PC-9 (cell line): ENCODE measurements at regions not wholly inside any gene's neighbourhood (a gene's known extent, or its start where the extent isn't known, plus 50 kb on each side); places are given as distances from the start of the nearest gene placed in this dataset.

ENCODE experiments used
- BruUV-seq: library from RNA; stranded (reverse); fragments of 400-500 nt; replicated peaks from 2 replicates; lab custom pipeline; 2021; lab: Mats Ljungman, UMichigan
- CTCF ChIA-PET: fragments of 300-600 bp; sonication (Branson Sonifier 250); formaldehyde crosslinking; loops from one replicate; lab custom pipeline; 2022; ENCODE audit warnings: antibody characterized with exemption; lab: Charles Lee
- POLR2A ChIA-PET: fragments of 300-600 bp; sonication (Branson Sonifier 250); formaldehyde crosslinking; loops from one replicate; lab custom pipeline; 2022; ENCODE audit warnings: antibody characterized with exemption; ENCODE audit not compliant: unreplicated experiment; lab: Charles Lee
- DNase-seq, 2 experiments: peaks; one replicate each; pipeline versions ENCODE4 v3.0.0 to v3.0.0-alpha.2; 2015 to 2022; ENCODE audit warnings: mixed read lengths in 1 of 2
- H2AFZ ChIP-seq: fragments of 200-600 bp; sonication (generic); 2 replicates; pipeline ENCODE4 v1.8.1; 2017; ENCODE audit warnings: antibody characterized with exemption
- H3F3A ChIP-seq: fragments of 200-600 bp; sonication (generic); 2 replicates; pipeline ENCODE4 v1.8.1; 2017; ENCODE audit warnings: antibody characterized with exemption, mild to moderate bottlenecking, low read depth; ENCODE audit not compliant: insufficient read depth
- H3K27ac ChIP-seq: fragments of 200-600 bp; sonication (generic); 2 replicates; pipeline ENCODE4 v1.6.1; 2016; ENCODE audit warnings: mixed run types
- H3K27me3 ChIP-seq: fragments of 200-600 bp; sonication (generic); 2 replicates; pipeline ENCODE4 v1.6.1; 2016; ENCODE audit warnings: low read depth, mixed run types; ENCODE audit not compliant: insufficient read depth
- H3K36me3 ChIP-seq: fragments of 200-600 bp; sonication (generic); 2 replicates; pipeline ENCODE4 v1.6.1; 2016; ENCODE audit warnings: low read depth, mixed run types
- H3K4me1 ChIP-seq: fragments of 200-600 bp; sonication (generic); replicated peaks from 2 replicates; pipeline ENCODE4 v1.6.1; 2016; ENCODE audit warnings: mixed run types; ENCODE audit not compliant: insufficient read depth
- H3K4me2 ChIP-seq: fragments of 200-600 bp; sonication (generic); 2 replicates; pipeline ENCODE4 v1.6.1; 2017; ENCODE audit warnings: mixed run types
- H3K4me3 ChIP-seq: fragments of 200-600 bp; sonication (generic); 2 replicates; pipeline ENCODE4 v1.6.1; 2016; ENCODE audit warnings: mixed run types
- H3K79me2 ChIP-seq: fragments of 200-600 bp; sonication (generic); 2 replicates; pipeline ENCODE4 v1.6.1; 2017; ENCODE audit warnings: low read depth, mixed run types
- H3K9me2 ChIP-seq: fragments of 200-600 bp; sonication (generic); 2 replicates; pipeline ENCODE4 v1.8.1; 2017; ENCODE audit warnings: mild to moderate bottlenecking; ENCODE audit not compliant: insufficient read depth
- H3K9me3 ChIP-seq: fragments of 200-600 bp; sonication (generic); 2 replicates; pipeline ENCODE4 v1.8.1; 2016; ENCODE audit warnings: low read depth; ENCODE audit not compliant: insufficient read depth
- H4K20me1 ChIP-seq: fragments of 200-600 bp; sonication (generic); 2 replicates; pipeline ENCODE4 v1.8.1; 2017; ENCODE audit not compliant: insufficient read depth
- CTCF ChIP-seq: fragments of 200-600 bp; sonication (generic); conservative IDR thresholded peaks from 2 replicates; pipeline ENCODE4 v1.6.1; 2017; ENCODE audit warnings: mixed run types, antibody characterized with exemption, mild to moderate bottlenecking, moderate library complexity
- EZH2 ChIP-seq: fragments of 200-600 bp; sonication (generic); IDR thresholded peaks from 2 replicates; pipeline ENCODE4 v1.8.0; 2017; ENCODE audit warnings: antibody characterized with exemption, low read depth
- intact Hi-C: fragments of 100-400 bp; cut with micrococcal nuclease; formaldehyde crosslinking; loops from one replicate; pipeline ENCODE4 v1.10.0; 2022; ENCODE audit not compliant: unreplicated experiment

- Histone ChIP-seq H3K9me2 (no peaks in the 10 kb centered on the region), H4K20me1 (no peaks in the 10 kb centered on the region), H3K9me3 (peaks cover 6% of the 10 kb centered on the region; the same call in 1 of the 2 replicates), H2AFZ (no peak overlapping the region), H3K4me3 (peak overlapping the region; percentile 2; the same call in 1 of the 2 replicates), H3K27me3 (no peaks in the 10 kb centered on the region), H3K4me1 (peaks cover 71% of the 10 kb centered on the region), H3K79me2 (no peaks in the 10 kb centered on the region), H3K36me3 (no peaks in the 10 kb centered on the region), H3F3A (peaks cover 51% of the 10 kb centered on the region), H3K4me2 (peak overlapping the region; percentile 67), H3K27ac (peak overlapping the region; percentile 98)
- peak in 1 of 2 experiments; percentile 59 for DNase-seq
- intact Hi-C loops = no loop called here
- ChIA-PET POLR2A (interaction anchor here (0.5 to 1.6 kb wide), 4 partner anchors 38 to 372 kb away, joined by 3 to 9 read pairs (median 5); no protein-coding TSS in a partner anchor), CTCF (interaction anchor here (0.6 to 1.4 kb wide), 2 partner anchors 38 to 187 kb away, joined by 3 read pairs; no protein-coding TSS in a partner anchor)
- TF ChIP-seq CTCF (no peak), EZH2 (no peak)
- no TSS peak for BruUV-seq
Observed at GRCh38 chr4:41320786-41321185, 64.1 kb downstream of the UCHL1 start.

- intact Hi-C loops = no loop called here
- Histone ChIP-seq H2AFZ (no peak overlapping the region), H3F3A (peaks cover 51% of the 10 kb centered on the region), H3K9me3 (peaks cover 6% of the 10 kb centered on the region; the same call in 1 of the 2 replicates), H3K4me2 (peak overlapping the region; percentile 67), H3K79me2 (no peaks in the 10 kb centered on the region), H4K20me1 (no peaks in the 10 kb centered on the region), H3K27me3 (no peaks in the 10 kb centered on the region), H3K36me3 (no peaks in the 10 kb centered on the region), H3K27ac (peak overlapping the region; percentile 98), H3K4me3 (peak overlapping the region; percentile 2; the same call in 1 of the 2 replicates), H3K9me2 (no peaks in the 10 kb centered on the region), H3K4me1 (peaks cover 66% of the 10 kb centered on the region)
- ChIA-PET POLR2A (no interaction called here), CTCF (no interaction called here)
- no TSS peak for BruUV-seq
- no peak for DNase-seq
- TF ChIP-seq CTCF (no peak), EZH2 (no peak)
Observed at GRCh38 chr4:41321216-41321945, 64.7 kb downstream of the UCHL1 start.

- no peak for DNase-seq
- H3K27ac ChIP-seq = no peak overlapping the region
- H3K4me2 ChIP-seq = no peak overlapping the region
- no peaks in the 10 kb centered on the region for H3K9me2 ChIP-seq
- peaks cover 45% of the 10 kb centered on the region for H3F3A ChIP-seq
- ChIA-PET CTCF (no interaction called here), POLR2A (no interaction called here)
- H4K20me1 ChIP-seq = no peaks in the 10 kb centered on the region
- BruUV-seq = no TSS peak
- no peaks in the 10 kb centered on the region for H3K36me3 ChIP-seq
- no peaks in the 10 kb centered on the region for H3K79me2 ChIP-seq
- H2AFZ ChIP-seq = no peak overlapping the region
- intact Hi-C loops = no loop called here
- H3K9me3 ChIP-seq = peaks cover 6% of the 10 kb centered on the region; the same call in 1 of the 2 replicates
- no peak overlapping the region for H3K4me3 ChIP-seq
- peaks cover 62% of the 10 kb centered on the region for H3K4me1 ChIP-seq
- H3K27me3 ChIP-seq = no peaks in the 10 kb centered on the region
- TF ChIP-seq EZH2 (no peak), CTCF (no peak)
Observed at GRCh38 chr4:41322617-41323016, 65.9 kb downstream of the UCHL1 start.
